Fibroblast of the aortic adventitia (primary cell): ENCODE measurements at regions not wholly inside any gene's neighbourhood (a gene's known extent, or its start where the extent isn't known, plus 50 kb on each side); places are given as distances from the start of the nearest gene placed in this dataset.

Source experiments
- DNase-seq: peaks from one replicate; pipeline ENCODE4 v3.0.0-alpha.2; 2010; ENCODE audit warnings: low read depth
- H3K4me3 ChIP-seq: 2 replicates; pipeline ENCODE4 v1.5.1; 2011; ENCODE audit warnings: low read depth, mild to moderate bottlenecking, control low read depth, low read length, moderate library complexity
- TF ChIP-seq, protein P1 (sequence below): IDR thresholded peaks from 2 replicates; pipeline ENCODE4 v1.5.1; 2011; ENCODE audit warnings: mild to moderate bottlenecking, low read length, control low read depth, inconsistent platforms; ENCODE audit not compliant: insufficient read depth

DNA sequence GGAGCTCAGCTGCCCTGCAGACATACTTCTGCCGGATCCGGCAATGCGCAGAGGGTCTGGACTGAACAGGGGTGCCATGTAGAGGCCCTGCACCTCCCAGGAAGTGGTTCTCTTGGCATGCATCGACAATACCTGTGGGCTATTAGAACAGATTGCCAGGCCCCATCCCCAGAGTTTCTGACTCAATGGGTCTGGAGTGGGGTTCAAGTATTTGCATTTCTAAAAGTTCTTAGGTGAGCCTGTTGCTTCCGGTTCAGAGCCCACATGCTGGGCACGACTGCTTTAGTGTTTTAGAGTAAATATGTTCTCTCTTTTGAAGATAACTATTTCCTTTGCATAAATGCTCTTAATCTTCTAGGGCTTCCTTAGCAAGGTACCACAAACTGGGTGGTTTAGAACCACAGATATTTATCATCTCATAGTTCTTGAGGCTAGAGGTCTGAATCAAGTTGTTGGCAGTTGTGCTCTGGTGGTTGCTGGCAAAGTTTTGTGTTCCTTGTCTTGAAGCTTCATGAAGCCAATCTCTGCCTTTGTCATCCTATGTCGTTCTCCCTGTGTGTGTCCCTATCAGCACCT, 435.5 kb downstream of the TCERG1L start:
- H3K4me3 ChIP-seq = no peak overlapping the region
- TF ChIP-seq, protein P1, sequence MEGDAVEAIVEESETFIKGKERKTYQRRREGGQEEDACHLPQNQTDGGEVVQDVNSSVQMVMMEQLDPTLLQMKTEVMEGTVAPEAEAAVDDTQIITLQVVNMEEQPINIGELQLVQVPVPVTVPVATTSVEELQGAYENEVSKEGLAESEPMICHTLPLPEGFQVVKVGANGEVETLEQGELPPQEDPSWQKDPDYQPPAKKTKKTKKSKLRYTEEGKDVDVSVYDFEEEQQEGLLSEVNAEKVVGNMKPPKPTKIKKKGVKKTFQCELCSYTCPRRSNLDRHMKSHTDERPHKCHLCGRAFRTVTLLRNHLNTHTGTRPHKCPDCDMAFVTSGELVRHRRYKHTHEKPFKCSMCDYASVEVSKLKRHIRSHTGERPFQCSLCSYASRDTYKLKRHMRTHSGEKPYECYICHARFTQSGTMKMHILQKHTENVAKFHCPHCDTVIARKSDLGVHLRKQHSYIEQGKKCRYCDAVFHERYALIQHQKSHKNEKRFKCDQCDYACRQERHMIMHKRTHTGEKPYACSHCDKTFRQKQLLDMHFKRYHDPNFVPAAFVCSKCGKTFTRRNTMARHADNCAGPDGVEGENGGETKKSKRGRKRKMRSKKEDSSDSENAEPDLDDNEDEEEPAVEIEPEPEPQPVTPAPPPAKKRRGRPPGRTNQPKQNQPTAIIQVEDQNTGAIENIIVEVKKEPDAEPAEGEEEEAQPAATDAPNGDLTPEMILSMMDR = no peak
- no peak for DNase-seq

DNA sequence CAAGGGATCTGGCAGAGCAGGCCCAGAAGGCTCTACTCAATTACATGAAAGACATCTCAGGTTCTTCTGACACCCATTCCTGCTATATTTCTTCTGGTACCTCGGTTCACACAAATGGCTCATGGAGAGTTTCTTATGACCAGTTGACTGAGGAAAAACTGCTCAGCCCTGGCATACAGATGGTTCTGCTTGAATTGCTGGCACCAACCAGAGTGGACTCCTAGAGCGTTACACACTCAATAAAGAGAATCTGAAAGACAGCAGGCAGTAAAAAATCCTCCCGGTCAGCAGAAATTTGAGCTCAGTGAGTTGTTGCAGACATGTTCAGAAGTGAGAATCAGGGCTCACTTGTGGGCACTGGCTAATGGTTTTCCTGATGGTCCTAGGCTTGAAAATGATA, 434.4 kb downstream of the TCERG1L start:
- TF ChIP-seq, protein P1 = no peak
- DNase-seq = no peak
- no peak overlapping the region for H3K4me3 ChIP-seq

DNA sequence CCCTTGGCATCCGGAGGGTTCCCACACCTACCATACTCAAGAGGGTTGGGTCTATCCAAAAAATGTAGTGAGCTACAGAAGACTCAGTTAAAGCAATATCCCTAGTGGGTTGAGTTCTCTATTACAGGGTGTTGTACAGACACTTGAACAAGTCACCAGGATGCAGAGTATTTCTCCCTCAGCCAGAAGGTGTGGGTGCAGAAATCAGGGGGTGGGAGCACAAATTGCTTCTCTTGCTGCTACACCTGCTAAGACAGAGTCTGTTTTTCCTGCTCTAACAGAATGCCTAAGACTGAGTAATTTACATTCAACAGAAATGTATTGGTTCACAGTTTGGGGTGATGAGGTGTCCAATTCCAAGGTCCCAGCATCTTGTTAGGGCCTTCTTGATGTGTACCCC, 433.4 kb downstream of the TCERG1L start:
- H3K4me3 ChIP-seq = no peak overlapping the region
- DNase-seq = no peak
- TF ChIP-seq, protein P1 = no peak

DNA sequence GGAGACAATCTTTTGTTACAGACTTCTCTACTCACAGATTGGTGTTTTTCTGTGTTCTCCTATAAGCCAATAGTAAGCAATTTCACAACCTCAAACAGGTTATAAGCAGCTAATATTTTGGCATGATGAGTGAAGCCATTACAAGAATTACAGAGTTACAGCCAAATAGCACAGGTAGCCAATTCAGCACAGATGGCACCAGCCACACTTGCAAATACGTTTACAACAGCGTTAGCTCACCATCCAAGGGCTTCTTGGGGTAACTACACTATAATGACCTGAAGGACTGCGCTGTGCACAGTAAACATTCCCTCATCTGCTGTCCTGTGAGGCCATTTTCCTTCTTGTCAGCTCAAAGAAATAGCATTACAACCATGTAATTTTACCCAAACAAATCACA, 428.6 kb downstream of the TCERG1L start:
- TF ChIP-seq, protein P1 = no peak
- H3K4me3 ChIP-seq = no peak overlapping the region
- DNase-seq = no peak

DNA sequence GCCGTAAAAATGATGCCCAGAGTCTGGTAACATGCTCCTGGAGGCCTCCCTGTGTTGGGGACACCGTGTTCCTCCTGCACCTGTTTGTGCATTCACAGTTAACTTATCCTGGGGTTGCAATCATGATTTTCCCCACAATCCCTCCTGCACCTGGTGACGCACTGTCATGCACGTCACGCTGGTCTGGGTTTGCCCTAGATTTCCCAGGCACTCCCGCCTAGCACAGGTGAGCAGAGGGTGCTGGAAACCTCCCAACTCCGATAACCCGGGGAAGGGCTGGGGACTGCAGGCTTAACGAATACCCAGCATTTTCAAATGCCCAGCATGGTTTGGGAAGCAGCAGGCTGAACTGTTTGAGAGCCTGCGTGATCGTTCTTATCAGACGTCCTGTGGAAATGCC, 427.1 kb downstream of the TCERG1L start:
- DNase-seq = no peak
- no peak overlapping the region for H3K4me3 ChIP-seq
- TF ChIP-seq, protein P1 = no peak

DNA sequence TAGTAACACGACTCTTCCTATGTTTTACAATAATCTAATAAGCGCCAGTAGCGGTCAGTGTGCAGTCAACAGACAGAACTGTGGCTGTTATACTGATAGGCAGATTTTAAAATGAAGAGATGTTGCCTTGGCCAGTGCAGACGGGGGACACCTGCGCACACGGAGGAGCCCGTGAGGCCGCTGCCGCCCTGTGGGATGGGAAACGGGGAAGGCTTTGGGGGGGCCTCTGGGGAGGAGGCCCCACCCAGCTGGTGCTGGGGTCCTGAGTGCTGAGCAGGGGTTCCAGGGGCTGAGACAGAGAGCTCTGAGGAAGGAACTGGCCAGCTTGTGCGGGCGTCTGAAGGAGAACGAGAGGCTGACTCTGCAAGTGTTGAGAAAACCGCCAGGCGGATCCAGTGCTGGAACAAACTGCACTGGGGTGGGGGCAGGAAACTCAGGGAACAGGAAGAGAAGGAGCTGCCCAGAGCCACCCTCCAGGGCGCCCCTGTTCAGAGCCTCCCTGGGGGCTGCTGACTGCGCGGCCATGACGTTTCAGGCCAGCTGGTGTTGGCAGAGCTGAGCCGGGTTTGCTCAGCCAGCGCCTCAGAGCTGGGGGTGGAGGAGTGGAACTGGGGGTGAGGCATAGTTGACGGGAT, 426.4 kb downstream of the TCERG1L start:
- no peak overlapping the region for H3K4me3 ChIP-seq
- no peak for DNase-seq
- TF ChIP-seq, protein P1 = no peak

DNA sequence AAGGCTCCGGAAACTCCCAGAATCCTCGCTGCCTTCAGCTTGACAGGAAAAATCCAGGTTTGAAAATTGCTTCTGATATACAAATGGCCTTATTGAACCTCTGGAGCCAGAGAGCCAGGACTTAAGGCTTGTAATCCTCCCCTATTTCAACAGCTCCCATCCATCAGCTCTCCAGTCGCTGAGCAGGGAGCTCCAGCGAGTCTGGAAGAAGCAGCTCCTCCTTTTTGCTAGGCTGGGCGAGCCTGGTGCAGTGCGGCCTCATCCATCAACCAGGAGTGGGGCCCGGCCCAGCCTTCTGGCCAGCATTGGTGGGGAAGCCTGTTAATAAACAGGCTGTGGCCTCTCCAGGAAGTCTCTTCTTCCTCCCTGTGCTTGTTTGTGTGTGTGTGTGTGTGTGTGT, 424.4 kb downstream of the TCERG1L start:
- H3K4me3 ChIP-seq = no peak overlapping the region
- no peak for DNase-seq
- TF ChIP-seq, protein P1 = no peak
